ENCODE measurements at regions not wholly inside any gene's neighbourhood (a gene's known extent, or its start where the extent isn't known, plus 50 kb on each side); places are given as distances from the start of the nearest gene placed in this dataset.

GRCh38 chr18:42137693-42138375, 182.8 kb downstream of the PIK3C3 start:
- no peak overlapping the region for H3K4me2 ChIP-seq (ENCODE audit: low read length)
- no peaks in the 10 kb centered on the region for H3K4me1 ChIP-seq
- no peaks in the 10 kb centered on the region for H3K36me3 ChIP-seq (ENCODE audit: control insufficient read depth, insufficient read depth, low read length)
- H3K27ac ChIP-seq: no peak overlapping the region
- no peaks in the 10 kb centered on the region for H3K79me2 ChIP-seq
- H3K9me3 ChIP-seq (ENCODE audit: control insufficient read depth, low read length): no peaks in the 10 kb centered on the region
- H3K27me3 ChIP-seq (ENCODE audit: control insufficient read depth, insufficient read depth, low read length): no peaks in the 10 kb centered on the region
- no peak overlapping the region for H3K9ac ChIP-seq
- no peak overlapping the region for H2AFZ ChIP-seq
- no peak for TF ChIP-seq CTCF (IDR thresholded peaks at IDR 0.05)
- H3K4me3 ChIP-seq (ENCODE audit: low read depth, low read length): no peak overlapping the region

GRCh38 chr18:42141439-42141838, 186.4 kb downstream of the PIK3C3 start:
- Histone ChIP-seq H3K4me1 (no peaks in the 10 kb centered on the region), H3K9ac (no peak overlapping the region), H3K27ac (no peak overlapping the region), H3K27me3 (ENCODE audit: control insufficient read depth, insufficient read depth, low read length) (no peaks in the 10 kb centered on the region), H3K36me3 (ENCODE audit: control insufficient read depth, insufficient read depth, low read length) (no peaks in the 10 kb centered on the region), H2AFZ (no peak overlapping the region), H3K4me3 (ENCODE audit: low read depth, low read length) (no peak overlapping the region), H3K4me2 (ENCODE audit: low read length) (no peak overlapping the region), H3K79me2 (no peaks in the 10 kb centered on the region), H3K9me3 (ENCODE audit: control insufficient read depth, low read length) (no peaks in the 10 kb centered on the region)
- no peak for TF ChIP-seq CTCF (IDR thresholded peaks at IDR 0.05)

GRCh38 chr18:42155024-42155423, 200.0 kb downstream of the PIK3C3 start:
- Histone ChIP-seq H3K4me3 (ENCODE audit: low read depth, low read length) (no peak overlapping the region), H3K9ac (no peak overlapping the region), H3K79me2 (no peaks in the 10 kb centered on the region), H3K4me1 (no peaks in the 10 kb centered on the region), H3K27ac (no peak overlapping the region), H3K9me3 (ENCODE audit: control insufficient read depth, low read length) (no peaks in the 10 kb centered on the region), H3K27me3 (ENCODE audit: control insufficient read depth, insufficient read depth, low read length) (no peaks in the 10 kb centered on the region), H3K36me3 (ENCODE audit: control insufficient read depth, insufficient read depth, low read length) (no peaks in the 10 kb centered on the region), H3K4me2 (ENCODE audit: low read length) (no peak overlapping the region), H2AFZ (no peak overlapping the region)
- no peak for TF ChIP-seq CTCF (IDR thresholded peaks at IDR 0.05)

GRCh38 chr18:42156281-42156680, 201.2 kb downstream of the PIK3C3 start:
- no peak overlapping the region for H2AFZ ChIP-seq
- TF ChIP-seq CTCF (IDR thresholded peaks at IDR 0.05): no peak

GRCh38 chr18:42157420-42157819, 202.4 kb downstream of the PIK3C3 start:
- Histone ChIP-seq H3K36me3 (ENCODE audit: control insufficient read depth, insufficient read depth, low read length) (no peaks in the 10 kb centered on the region), H3K79me2 (no peaks in the 10 kb centered on the region), H3K4me1 (no peaks in the 10 kb centered on the region), H3K27me3 (ENCODE audit: control insufficient read depth, insufficient read depth, low read length) (no peaks in the 10 kb centered on the region), H3K9ac (no peak overlapping the region), H3K9me3 (ENCODE audit: control insufficient read depth, low read length) (no peaks in the 10 kb centered on the region), H3K4me2 (ENCODE audit: low read length) (no peak overlapping the region), H3K4me3 (ENCODE audit: low read depth, low read length) (no peak overlapping the region), H3K27ac (no peak overlapping the region), H2AFZ (no peak overlapping the region)
- TF ChIP-seq CTCF (IDR thresholded peaks at IDR 0.05): no peak

More at GRCh38 chr18:42156281-42156680, 201.2 kb downstream of the PIK3C3 start:
- Histone ChIP-seq H3K4me1 (no peaks in the 10 kb centered on the region), H3K4me2 (ENCODE audit: low read length) (no peak overlapping the region), H3K36me3 (ENCODE audit: control insufficient read depth, insufficient read depth, low read length) (no peaks in the 10 kb centered on the region), H3K9ac (no peak overlapping the region), H3K27ac (no peak overlapping the region), H3K79me2 (no peaks in the 10 kb centered on the region), H3K9me3 (ENCODE audit: control insufficient read depth, low read length) (no peaks in the 10 kb centered on the region), H3K27me3 (ENCODE audit: control insufficient read depth, insufficient read depth, low read length) (no peaks in the 10 kb centered on the region), H3K4me3 (ENCODE audit: low read depth, low read length) (no peak overlapping the region)

Measured in parathyroid adenoma (tissue), 2 donors.